ENCODE measurements at regions not wholly inside any gene's neighbourhood (a gene's known extent, or its start where the extent isn't known, plus 50 kb on each side); places are given as distances from the start of the nearest gene placed in this dataset.

- ChIA-PET CTCF (interaction anchor here (0.6 to 0.9 kb wide), 2 partner anchors 34 to 35 kb away, joined by 3 read pairs; no protein-coding TSS in a partner anchor), POLR2A (interaction anchor here (0.6 kb wide), 1 partner anchor 30 kb away, joined by 3 read pairs; no protein-coding TSS in a partner anchor)
- intact Hi-C loops (cut with micrococcal nuclease) = no loop called here
- Mint-ChIP-seq H3K27me3 (peaks cover 2% of the 10 kb centered on the region), H3K36me3 (ENCODE audit: low read depth) (no peaks in the 10 kb centered on the region), H3K9me3 (peaks cover 4% of the 10 kb centered on the region), H3K27ac (no peak overlapping the region), H3K4me1 (ENCODE audit: low read depth) (no peaks in the 10 kb centered on the region), H3K4me3 (no peak overlapping the region)
- no peak for TF ChIP-seq CTCF (IDR thresholded peaks at IDR 0.05)
- ATAC-seq (no peak), DNase-seq (no peak)
Measured at GRCh38 chr3:70393881-70394612, 81.6 kb upstream of the MDFIC2 start.

- H3K27me3 Mint-ChIP-seq = peaks cover 3% of the 10 kb centered on the region
Measured at GRCh38 chr3:70392227-70392626, 79.8 kb upstream of the MDFIC2 start.

GRCh38 chr3:70387889-70388288, 75.5 kb upstream of the MDFIC2 start:
- Mint-ChIP-seq H3K27me3 (peaks cover 3% of the 10 kb centered on the region), H3K4me1 (ENCODE audit: low read depth) (no peaks in the 10 kb centered on the region), H3K36me3 (ENCODE audit: low read depth) (no peaks in the 10 kb centered on the region), H3K27ac (no peak overlapping the region), H3K4me3 (no peak overlapping the region), H3K9me3 (peaks cover 6% of the 10 kb centered on the region)
- ChIA-PET CTCF (no interaction called here), POLR2A (no interaction called here)
- no peak for ATAC-seq
- no peak for DNase-seq
- no peak for TF ChIP-seq CTCF (IDR thresholded peaks at IDR 0.05)
- intact Hi-C loops (cut with micrococcal nuclease) = no loop called here

More at GRCh38 chr3:70392227-70392626, 79.8 kb upstream of the MDFIC2 start:
- DNase-seq (no peak), ATAC-seq (no peak)
- no peaks in the 10 kb centered on the region for H3K36me3 Mint-ChIP-seq (ENCODE audit: low read depth)
- H3K4me3 Mint-ChIP-seq = no peak overlapping the region
- TF ChIP-seq CTCF (IDR thresholded peaks at IDR 0.05) = no peak
- intact Hi-C loops (cut with micrococcal nuclease) = no loop called here
- no peaks in the 10 kb centered on the region for H3K4me1 Mint-ChIP-seq (ENCODE audit: low read depth)
- H3K27ac Mint-ChIP-seq = no peak overlapping the region
- CTCF ChIA-PET = no interaction called here
- H3K9me3 Mint-ChIP-seq = peaks cover 6% of the 10 kb centered on the region
- POLR2A ChIA-PET = no interaction called here

DNA sequence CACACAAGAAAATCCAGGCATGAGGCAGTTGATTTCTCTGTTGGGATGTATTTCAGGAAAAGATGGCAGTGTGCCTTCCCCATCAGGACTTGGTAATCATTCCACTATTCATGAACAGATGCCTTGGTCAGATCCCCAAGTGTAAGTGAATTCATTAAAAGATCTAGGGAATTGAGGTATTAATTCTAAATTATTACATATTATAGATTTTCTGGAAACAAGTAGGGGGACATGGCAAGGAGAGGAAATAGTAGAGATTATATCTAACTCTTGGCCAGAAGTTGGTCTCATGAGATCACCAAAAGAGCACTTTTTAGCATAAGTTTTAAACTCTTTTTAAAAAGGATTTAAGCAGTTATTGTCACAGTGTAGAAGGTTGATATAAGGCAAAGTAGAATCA, 74.4 kb upstream of the MDFIC2 start:
- Mint-ChIP-seq H3K4me3 (no peak overlapping the region), H3K36me3 (ENCODE audit: low read depth) (no peaks in the 10 kb centered on the region), H3K9me3 (peaks cover 4% of the 10 kb centered on the region), H3K27ac (no peak overlapping the region), H3K27me3 (peaks cover 1% of the 10 kb centered on the region), H3K4me1 (ENCODE audit: low read depth) (no peaks in the 10 kb centered on the region)
- ATAC-seq = no peak
- intact Hi-C loops (cut with micrococcal nuclease) = no loop called here
- no peak for TF ChIP-seq CTCF (IDR thresholded peaks at IDR 0.05)
- ChIA-PET CTCF (no interaction called here), POLR2A (no interaction called here)
- no peak for DNase-seq

DNA sequence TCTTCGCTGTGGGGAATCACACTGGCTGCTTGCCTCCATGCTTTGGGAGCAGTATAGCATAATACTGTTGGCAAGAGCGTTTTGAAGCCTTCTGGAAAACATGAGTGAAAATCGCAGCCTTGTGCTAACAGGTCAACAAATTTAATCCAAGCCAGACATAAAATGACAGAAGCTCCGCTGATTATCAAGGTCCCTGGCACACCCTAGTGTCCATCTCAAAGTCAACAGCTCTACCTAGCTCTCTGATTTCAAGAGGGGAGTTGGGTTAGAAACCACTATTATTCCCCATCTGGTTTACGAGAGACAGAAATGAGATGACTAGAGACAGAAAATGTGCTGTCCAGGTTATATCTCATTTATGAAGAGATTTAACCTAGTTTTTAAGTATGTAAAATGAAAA, 73.6 kb upstream of the MDFIC2 start:
- no peak overlapping the region for H3K4me3 Mint-ChIP-seq
- H3K27me3 Mint-ChIP-seq = peaks cover 1% of the 10 kb centered on the region
- H3K36me3 Mint-ChIP-seq (ENCODE audit: low read depth) = no peaks in the 10 kb centered on the region
- no peaks in the 10 kb centered on the region for H3K4me1 Mint-ChIP-seq (ENCODE audit: low read depth)
- no peak for TF ChIP-seq CTCF (IDR thresholded peaks at IDR 0.05)
- no peak for ATAC-seq
- intact Hi-C loops (cut with micrococcal nuclease) = no loop called here
- ChIA-PET CTCF (no interaction called here), POLR2A (no interaction called here)
- no peak overlapping the region for H3K27ac Mint-ChIP-seq
- H3K9me3 Mint-ChIP-seq = peaks cover 4% of the 10 kb centered on the region
- DNase-seq = no peak

Measured in activated CD8-positive, alpha-beta T cell treated with anti-CD3 and anti-CD28 coated beads for 36 hours (primary cell).